ENCODE measurements at regions not wholly inside any gene's neighbourhood (a gene's known extent, or its start where the extent isn't known, plus 50 kb on each side); places are given as distances from the start of the nearest gene placed in this dataset.

DNA sequence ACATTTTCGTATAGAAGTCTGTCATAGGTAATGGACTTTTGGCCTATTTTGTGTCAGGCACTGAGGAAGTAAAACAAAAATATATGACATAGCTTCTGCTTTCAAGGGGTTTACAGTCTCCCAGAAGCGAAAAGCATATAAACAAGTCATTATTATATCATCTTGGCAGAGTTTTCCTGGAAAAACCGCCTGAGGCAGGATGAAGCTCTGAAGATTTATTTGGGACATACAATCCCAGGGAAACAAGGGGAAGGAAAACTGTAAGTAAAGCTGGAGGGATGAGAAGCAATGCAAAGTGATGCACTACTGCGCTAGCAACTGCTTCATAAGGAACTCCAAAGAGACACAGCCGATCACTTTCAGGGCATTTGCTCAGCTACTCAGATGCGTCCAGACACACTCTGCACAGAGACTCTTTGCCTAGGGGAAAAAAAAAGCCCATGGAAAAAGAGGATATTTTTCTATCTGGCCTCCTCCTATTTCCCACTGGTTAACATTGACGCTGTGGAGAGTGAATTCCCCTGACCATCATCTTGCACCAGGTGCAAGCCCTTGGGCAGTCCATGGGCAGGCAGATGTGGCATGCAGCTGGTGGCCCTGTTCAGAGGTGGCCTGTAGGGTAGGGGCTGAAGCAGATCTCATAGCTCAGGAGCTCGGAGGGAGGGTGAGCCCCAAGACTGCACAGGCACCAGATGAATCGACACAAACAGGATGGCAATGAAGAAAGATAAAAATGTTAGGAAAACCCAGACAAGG, 158.1 kb downstream of the METTL4 start:
- DNase-seq (ENCODE audit: low spot score), result no peak
- TF ChIP-seq, protein P1, sequence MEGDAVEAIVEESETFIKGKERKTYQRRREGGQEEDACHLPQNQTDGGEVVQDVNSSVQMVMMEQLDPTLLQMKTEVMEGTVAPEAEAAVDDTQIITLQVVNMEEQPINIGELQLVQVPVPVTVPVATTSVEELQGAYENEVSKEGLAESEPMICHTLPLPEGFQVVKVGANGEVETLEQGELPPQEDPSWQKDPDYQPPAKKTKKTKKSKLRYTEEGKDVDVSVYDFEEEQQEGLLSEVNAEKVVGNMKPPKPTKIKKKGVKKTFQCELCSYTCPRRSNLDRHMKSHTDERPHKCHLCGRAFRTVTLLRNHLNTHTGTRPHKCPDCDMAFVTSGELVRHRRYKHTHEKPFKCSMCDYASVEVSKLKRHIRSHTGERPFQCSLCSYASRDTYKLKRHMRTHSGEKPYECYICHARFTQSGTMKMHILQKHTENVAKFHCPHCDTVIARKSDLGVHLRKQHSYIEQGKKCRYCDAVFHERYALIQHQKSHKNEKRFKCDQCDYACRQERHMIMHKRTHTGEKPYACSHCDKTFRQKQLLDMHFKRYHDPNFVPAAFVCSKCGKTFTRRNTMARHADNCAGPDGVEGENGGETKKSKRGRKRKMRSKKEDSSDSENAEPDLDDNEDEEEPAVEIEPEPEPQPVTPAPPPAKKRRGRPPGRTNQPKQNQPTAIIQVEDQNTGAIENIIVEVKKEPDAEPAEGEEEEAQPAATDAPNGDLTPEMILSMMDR (IDR thresholded peaks at IDR 0.05; ENCODE audit: extremely low read depth, missing control alignments), result no peak

DNA sequence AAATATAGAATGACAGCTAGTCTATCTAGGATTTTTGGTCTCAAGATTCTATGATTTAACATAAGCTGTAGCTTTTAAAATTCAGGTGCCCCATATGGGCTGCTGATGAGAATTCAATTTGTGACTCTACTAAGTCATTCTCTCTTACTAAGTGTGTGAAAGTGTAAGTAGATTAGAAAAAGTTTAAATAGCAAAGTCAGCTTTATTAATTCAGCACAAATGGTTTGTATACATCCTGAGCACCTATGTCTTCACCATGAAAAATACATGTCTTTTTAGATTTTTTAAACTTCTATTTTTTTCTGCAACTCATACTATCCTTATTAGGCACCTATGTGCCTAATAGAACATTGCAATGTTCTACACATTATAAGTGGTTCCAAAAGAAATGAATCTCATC, 157.1 kb downstream of the METTL4 start:
- TF ChIP-seq, protein P1 (IDR thresholded peaks at IDR 0.05; ENCODE audit: extremely low read depth, missing control alignments), result no peak
- DNase-seq (ENCODE audit: low spot score), result no peak

DNA sequence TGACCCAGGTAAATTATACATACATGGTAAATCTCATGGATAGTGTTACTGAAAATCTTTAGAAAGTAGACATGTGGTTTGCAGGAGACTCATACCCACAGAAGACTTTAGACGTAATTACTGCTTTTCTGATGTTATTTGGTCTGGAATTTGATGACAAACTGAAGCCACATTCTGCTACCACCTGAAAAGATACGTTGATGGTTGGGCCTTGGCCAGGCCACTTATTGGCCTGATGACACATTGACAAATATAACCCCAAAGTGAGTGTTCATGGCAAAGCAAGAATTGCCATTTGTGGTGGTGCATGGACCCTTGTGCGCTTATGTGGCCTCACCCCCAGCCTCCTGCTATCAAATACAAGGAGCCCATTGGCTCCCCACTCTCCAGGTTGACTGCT, 155.6 kb downstream of the METTL4 start:
- no peak for DNase-seq (ENCODE audit: low spot score)
- TF ChIP-seq, protein P1 (IDR thresholded peaks at IDR 0.05; ENCODE audit: extremely low read depth, missing control alignments), result no peak

DNA sequence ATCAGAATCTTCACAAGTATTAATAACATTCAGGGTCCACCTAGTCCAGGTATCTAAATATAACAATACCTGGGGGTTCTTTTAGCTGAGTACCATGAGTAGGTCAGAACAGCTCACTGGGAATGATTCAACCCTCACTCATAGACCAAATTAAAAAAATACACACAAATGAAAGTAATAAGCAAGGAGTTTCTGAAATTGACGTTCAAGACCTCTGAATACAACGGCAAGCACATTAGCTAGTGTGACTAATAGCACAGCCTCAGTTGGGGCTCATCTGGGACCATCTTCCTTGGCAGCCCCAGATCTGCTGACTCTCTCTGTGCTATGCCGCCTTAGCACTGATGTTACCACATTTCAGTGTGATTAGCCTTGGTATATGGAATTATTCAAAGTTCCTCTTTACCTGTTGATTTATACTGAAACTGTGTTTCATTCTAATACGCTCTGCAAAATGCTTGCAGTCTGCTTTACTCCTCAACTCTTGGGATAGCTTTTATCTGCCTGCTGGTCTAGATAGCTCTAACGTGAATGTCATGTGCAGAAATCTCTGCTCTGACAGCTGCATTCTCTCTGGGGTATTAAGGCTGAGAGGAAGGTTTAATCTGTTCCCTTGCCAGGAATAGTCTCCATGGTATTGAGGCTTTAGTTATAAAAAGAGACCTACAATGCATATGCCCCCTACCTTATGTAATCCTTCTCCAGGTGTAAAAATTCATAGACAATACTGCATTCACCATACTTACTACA, 153.3 kb downstream of the METTL4 start:
- no peak for DNase-seq (ENCODE audit: low spot score)
- TF ChIP-seq, protein P1 (IDR thresholded peaks at IDR 0.05; ENCODE audit: extremely low read depth, missing control alignments), result no peak

DNA sequence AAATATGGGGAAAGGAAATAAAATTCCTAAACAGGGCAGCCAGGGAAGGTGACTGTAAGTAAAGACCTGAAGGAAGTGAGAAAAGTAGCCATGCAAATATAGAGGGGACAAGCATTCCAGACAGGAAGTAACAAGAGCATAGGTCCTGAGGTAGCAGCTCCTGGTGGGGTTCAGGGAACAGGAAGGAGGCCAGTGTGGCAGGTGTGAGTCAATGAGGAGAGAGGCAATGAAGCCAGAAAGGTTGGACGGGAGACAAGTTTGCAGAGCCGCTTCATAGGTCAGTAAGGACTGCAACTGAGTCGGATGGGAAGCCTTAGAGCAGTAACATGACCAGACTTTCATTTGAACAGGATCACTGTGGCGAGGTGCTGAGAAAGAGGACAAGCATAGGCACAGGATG, 150.9 kb downstream of the METTL4 start:
- TF ChIP-seq, protein P1 (IDR thresholded peaks at IDR 0.05; ENCODE audit: extremely low read depth, missing control alignments), result no peak
- no peak for DNase-seq (ENCODE audit: low spot score)

DNA sequence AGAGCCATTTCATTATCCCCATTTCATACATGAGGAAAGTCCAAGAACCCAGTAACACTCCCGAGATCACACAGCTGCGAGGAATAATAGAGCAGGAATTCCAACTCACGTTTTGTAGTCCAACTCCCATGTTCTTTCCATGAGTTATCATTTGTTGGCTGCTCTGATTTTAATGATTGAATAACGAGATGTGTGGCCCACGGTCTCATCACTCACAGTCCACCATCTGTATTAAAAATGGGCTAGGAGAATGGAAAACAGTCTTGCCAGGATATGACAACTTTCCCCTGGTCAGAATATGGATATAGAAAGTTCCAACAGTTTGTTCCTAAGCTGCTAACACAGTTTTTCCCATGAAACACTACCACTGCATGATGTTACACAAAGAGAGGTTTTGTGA, 147.5 kb downstream of the METTL4 start:
- no peak for DNase-seq (ENCODE audit: low spot score)
- TF ChIP-seq, protein P1 (IDR thresholded peaks at IDR 0.05; ENCODE audit: extremely low read depth, missing control alignments), result no peak

DNA sequence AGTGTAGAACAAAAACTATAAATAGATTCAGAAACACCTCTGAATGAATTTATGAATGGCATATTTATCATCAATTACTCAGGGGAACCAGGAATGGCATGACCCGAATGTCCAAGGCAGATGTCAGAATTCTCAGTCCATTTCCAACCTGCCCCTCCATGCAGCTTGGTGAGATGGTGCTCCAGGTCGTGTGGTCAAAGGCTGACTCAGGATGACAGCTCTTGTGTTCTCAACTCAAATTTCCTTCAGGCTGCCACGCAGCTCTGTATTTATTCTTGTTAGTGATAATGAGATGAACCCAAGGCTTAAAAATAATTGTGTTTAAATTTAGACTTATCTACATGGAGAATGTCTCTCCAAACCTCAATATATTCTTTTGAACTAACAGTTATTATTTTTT, 146.9 kb downstream of the METTL4 start:
- no peak for DNase-seq (ENCODE audit: low spot score)
- TF ChIP-seq, protein P1 (IDR thresholded peaks at IDR 0.05; ENCODE audit: extremely low read depth, missing control alignments), result no peak

Data from GM20000 (cell line).